HS-27A (cell line): ENCODE measurements at regions not wholly inside any gene's neighbourhood (a gene's known extent, or its start where the extent isn't known, plus 50 kb on each side); places are given as distances from the start of the nearest gene placed in this dataset.

ENCODE experiments used
- DNase-seq: peaks from one replicate; pipeline ENCODE4 v3.0.0-alpha.2; 2012; ENCODE audit warnings: low read depth, missing footprints

- no peak for DNase-seq
Measured at GRCh38 chr20:21967481-21967880, 262.0 kb downstream of the PAX1 start.

- no peak for DNase-seq
Measured at GRCh38 chr20:21956591-21956990, 251.1 kb downstream of the PAX1 start.

- DNase-seq, result no peak
Measured at GRCh38 chr20:21947406-21947805, 241.9 kb downstream of the PAX1 start.

- DNase-seq, result no peak
Measured at GRCh38 chr20:21944227-21944626, 238.8 kb downstream of the PAX1 start.

- no peak for DNase-seq
Measured at GRCh38 chr20:21941941-21942805, 236.7 kb downstream of the PAX1 start.

GRCh38 chr20:21936720-21937380, 231.4 kb downstream of the PAX1 start:
- no peak for DNase-seq

GRCh38 chr20:21936261-21936660, 230.8 kb downstream of the PAX1 start:
- no peak for DNase-seq

- no peak for DNase-seq
Measured at GRCh38 chr20:21933526-21933925, 228.1 kb downstream of the PAX1 start.

GRCh38 chr20:21921251-21921650, 215.8 kb downstream of the PAX1 start:
- no peak for DNase-seq

- no peak for DNase-seq
Measured at GRCh38 chr20:21920211-21920610, 214.7 kb downstream of the PAX1 start.

GRCh38 chr20:21918398-21918797, 212.9 kb downstream of the PAX1 start:
- DNase-seq, result no peak

GRCh38 chr20:21902391-21902790, 196.9 kb downstream of the PAX1 start:
- DNase-seq, result no peak

- DNase-seq, result no peak
Measured at GRCh38 chr20:21901470-21902275, 196.2 kb downstream of the PAX1 start.

GRCh38 chr20:21900431-21900830, 195.0 kb downstream of the PAX1 start:
- DNase-seq, result no peak

- no peak for DNase-seq
Measured at GRCh38 chr20:21874921-21875320, 169.5 kb downstream of the PAX1 start.

- no peak for DNase-seq
Measured at GRCh38 chr20:21874127-21874526, 168.7 kb downstream of the PAX1 start.

- no peak for DNase-seq
Measured at GRCh38 chr20:21873291-21873690, 167.8 kb downstream of the PAX1 start.

- no peak for DNase-seq
Measured at GRCh38 chr20:21867811-21868210, 162.3 kb downstream of the PAX1 start.

GRCh38 chr20:21867353-21867752, 161.9 kb downstream of the PAX1 start:
- no peak for DNase-seq

GRCh38 chr20:21862956-21863355, 157.5 kb downstream of the PAX1 start:
- DNase-seq, result no peak

- DNase-seq, result no peak
Measured at GRCh38 chr20:21862259-21862946, 156.9 kb downstream of the PAX1 start.

GRCh38 chr20:21840991-21841390, 135.5 kb downstream of the PAX1 start:
- DNase-seq, result no peak
